Tibial nerve (tissue), 4 donors: ENCODE measurements at regions not wholly inside any gene's neighbourhood (a gene's known extent, or its start where the extent isn't known, plus 50 kb on each side); places are given as distances from the start of the nearest gene placed in this dataset.

Experiments
- EP300 ChIP-seq, 2 donors: sonication (generic); formaldehyde crosslinking; IDR thresholded peaks; one replicate each; pipeline ENCODE4 v1.6.1; 2017; ENCODE audit warnings: antibody characterized with exemption in 2 of 2, mild to moderate bottlenecking in 1 of 2
- POLR2A ChIP-seq, 2 donors: fragments of 450-650 bp; IDR thresholded peaks; one replicate each; pipeline ENCODE4 v1.6.1; 2017; ENCODE audit warnings: antibody characterized with exemption in 2 of 2, mild to moderate bottlenecking in 2 of 2, moderate library complexity in 2 of 2
- TF ChIP-seq, protein P1 (sequence below), 5 experiments: fragments of 200-600 bp in 3 of 5; fragments of 450-650 bp in 2 of 5; sonication (generic) in 3 of 5; IDR thresholded peaks; one replicate each; pipeline ENCODE4 v1.5.1; 2016 to 2019; ENCODE audit warnings: antibody characterized with exemption in 5 of 5, mild to moderate bottlenecking in 3 of 5, moderate library complexity in 2 of 5

DNA sequence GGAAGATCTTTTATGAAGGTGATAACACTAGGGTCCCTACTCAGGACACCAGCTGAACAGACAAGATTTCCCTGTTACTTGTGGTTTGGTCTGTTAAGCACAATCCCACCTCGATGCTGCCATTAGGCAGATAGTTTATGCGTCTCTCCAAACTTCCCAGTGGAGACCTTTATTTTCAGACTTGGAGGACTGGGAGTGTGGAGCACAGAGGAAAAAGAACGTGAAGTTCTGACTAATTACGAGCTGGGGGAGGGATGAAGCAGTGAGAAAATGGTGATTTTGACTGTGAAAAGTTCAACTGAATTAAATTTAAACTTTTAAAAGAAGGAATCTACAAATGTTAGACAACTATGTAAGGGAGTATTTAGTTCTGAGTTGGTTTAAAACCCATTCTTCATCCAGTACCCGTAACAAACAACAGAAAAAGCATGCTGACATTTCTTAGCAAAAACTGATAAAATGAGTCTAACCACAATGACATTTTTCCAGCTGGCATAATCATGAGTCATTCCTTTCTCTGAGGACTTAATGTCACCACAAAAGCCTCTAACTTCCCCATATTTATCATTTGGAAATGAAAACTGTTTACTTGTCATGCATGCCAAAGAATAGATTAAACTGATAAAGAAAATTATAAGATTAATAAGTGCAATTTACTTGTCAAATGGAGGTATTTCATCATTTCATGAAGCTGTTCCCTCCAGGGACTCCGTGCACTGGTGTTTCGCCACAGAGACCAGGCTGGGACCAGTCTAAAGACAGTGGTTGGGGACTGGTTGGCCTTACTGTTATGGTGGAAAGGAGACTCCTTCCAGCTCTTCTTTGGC is 113.3 kb upstream of the SSTR4 start:
- TF ChIP-seq, protein P1, sequence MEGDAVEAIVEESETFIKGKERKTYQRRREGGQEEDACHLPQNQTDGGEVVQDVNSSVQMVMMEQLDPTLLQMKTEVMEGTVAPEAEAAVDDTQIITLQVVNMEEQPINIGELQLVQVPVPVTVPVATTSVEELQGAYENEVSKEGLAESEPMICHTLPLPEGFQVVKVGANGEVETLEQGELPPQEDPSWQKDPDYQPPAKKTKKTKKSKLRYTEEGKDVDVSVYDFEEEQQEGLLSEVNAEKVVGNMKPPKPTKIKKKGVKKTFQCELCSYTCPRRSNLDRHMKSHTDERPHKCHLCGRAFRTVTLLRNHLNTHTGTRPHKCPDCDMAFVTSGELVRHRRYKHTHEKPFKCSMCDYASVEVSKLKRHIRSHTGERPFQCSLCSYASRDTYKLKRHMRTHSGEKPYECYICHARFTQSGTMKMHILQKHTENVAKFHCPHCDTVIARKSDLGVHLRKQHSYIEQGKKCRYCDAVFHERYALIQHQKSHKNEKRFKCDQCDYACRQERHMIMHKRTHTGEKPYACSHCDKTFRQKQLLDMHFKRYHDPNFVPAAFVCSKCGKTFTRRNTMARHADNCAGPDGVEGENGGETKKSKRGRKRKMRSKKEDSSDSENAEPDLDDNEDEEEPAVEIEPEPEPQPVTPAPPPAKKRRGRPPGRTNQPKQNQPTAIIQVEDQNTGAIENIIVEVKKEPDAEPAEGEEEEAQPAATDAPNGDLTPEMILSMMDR (IDR thresholded peaks at IDR 0.05) = no peak
- TF ChIP-seq EP300 (IDR thresholded peaks at IDR 0.05) (no peak), POLR2A (IDR thresholded peaks at IDR 0.05) (no peak)
